ENCODE measurements at regions not wholly inside any gene's neighbourhood (a gene's known extent, or its start where the extent isn't known, plus 50 kb on each side); places are given as distances from the start of the nearest gene placed in this dataset.
"Not testable (repeated sequence)": the region's sequence is repeated elsewhere in the genome, so short reads cannot be mapped to it uniquely, and the experiment has no call there.

- no peak for TF ChIP-seq CTCF (IDR thresholded peaks at IDR 0.05)
- no peak for TF ChIP-seq POLR2A (IDR thresholded peaks at IDR 0.05)
- no peak for TF ChIP-seq POLR2AphosphoS5 (IDR thresholded peaks at IDR 0.05)
- TF ChIP-seq EP300 (IDR thresholded peaks at IDR 0.05), result no peak
These were observed 189.8 kb downstream of the C9orf50 start for GRCh38 chr9:129430940-129431643.

GRCh38 chr9:129428864-129429577, 191.9 kb downstream of the C9orf50 start:
- DNase-seq, result no peak
- no peaks in the 10 kb centered on the region for H3K9me3 ChIP-seq
- H3K4me3 ChIP-seq, result no peak overlapping the region
- H3K27ac ChIP-seq, result no peak overlapping the region
- WGBS, 2 donors, result 89% methylated on average over 8 to 9 of the region's 9 CpGs
- H3K27me3 ChIP-seq, result no peaks in the 10 kb centered on the region
- H3K36me3 ChIP-seq, result no peaks in the 10 kb centered on the region
- no peak for TF ChIP-seq CTCF (IDR thresholded peaks at IDR 0.05)
- no peak for TF ChIP-seq EP300 (IDR thresholded peaks at IDR 0.05)
- TF ChIP-seq POLR2A (IDR thresholded peaks at IDR 0.05), result no peak
- no peak for TF ChIP-seq POLR2AphosphoS5 (IDR thresholded peaks at IDR 0.05)
- peaks cover 0 to 3% (median 0%) of the 10 kb centered on the region in 4 donors for H3K4me1 ChIP-seq
- no peak for ATAC-seq (ENCODE audit: low FRiP score in 2 of 2)

More at GRCh38 chr9:129430940-129431643, 189.8 kb downstream of the C9orf50 start:
- no peaks in the 10 kb centered on the region for H3K36me3 ChIP-seq
- no peaks in the 10 kb centered on the region for H3K27me3 ChIP-seq
- WGBS, 2 donors, result 86 to 90% methylated on average over 18 of the region's 18 CpGs
- H3K9me3 ChIP-seq, result no peaks in the 10 kb centered on the region
- ATAC-seq (ENCODE audit: low FRiP score in 2 of 2) (no peak), DNase-seq (peak in 1 of 2 donors; percentile 61)
- peaks cover 0 to 3% (median 0%) of the 10 kb centered on the region in 4 donors for H3K4me1 ChIP-seq
- H3K4me3 ChIP-seq, result no peak overlapping the region
- H3K27ac ChIP-seq, result no peak overlapping the region

DNA sequence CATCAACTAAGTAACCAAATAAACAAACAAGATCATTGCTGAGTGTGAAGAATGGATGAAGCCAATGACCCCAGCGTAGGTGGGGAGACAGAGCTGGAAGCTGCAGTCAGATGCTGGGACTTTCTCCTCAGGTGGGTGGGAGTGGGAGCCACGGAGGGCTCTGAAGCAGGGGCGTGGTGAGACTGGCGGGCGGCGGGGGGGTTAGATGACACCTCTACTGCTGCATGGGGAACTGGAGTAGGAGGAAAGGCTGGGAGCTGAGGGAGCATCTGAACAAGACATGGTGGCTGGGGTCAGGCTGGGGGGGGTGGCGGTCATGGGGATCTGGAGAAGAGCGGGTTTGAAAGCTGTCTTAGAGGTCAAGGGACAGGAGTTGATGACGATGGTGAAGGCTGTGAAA, 193.8 kb downstream of the C9orf50 start:
- ATAC-seq (ENCODE audit: low FRiP score in 2 of 2) (no peak), DNase-seq (no peak)
- Histone ChIP-seq H3K4me1 (peaks cover 8 to 12% (median 8%) of the 10 kb centered on the region in 4 donors), H3K4me3 (no peak overlapping the region), H3K27ac (no peak overlapping the region), H3K27me3 (no peaks in the 10 kb centered on the region), H3K9me3 (no peaks in the 10 kb centered on the region), H3K36me3 (no peaks in the 10 kb centered on the region)
- 75 to 80% methylated on average over 9 of the region's 9 CpGs for WGBS, 2 donors
- no peak for TF ChIP-seq CTCF (IDR thresholded peaks at IDR 0.05)
- TF ChIP-seq POLR2AphosphoS5 (IDR thresholded peaks at IDR 0.05), result no peak
- TF ChIP-seq POLR2A (IDR thresholded peaks at IDR 0.05), result no peak
- no peak for TF ChIP-seq EP300 (IDR thresholded peaks at IDR 0.05)

DNA sequence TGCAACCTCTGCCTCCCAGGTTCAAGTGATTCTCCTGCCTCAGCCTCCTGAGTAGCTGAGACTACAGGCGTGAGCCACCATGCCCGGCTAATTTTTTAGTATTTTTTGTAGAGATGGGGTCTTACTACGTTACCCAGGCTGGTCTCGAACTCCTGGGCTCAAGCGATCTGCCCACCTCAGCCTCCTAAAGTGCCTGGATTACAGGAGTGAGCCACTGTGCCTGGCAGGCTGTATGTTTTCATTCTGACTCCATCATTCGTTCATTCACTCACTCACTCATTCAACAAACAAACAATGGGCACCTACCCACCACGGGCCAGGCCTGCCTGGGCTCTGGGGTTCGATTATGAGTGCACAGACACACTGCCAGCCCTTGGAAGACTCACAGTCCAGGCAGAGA, 197.1 kb downstream of the C9orf50 start:
- not testable (repeated sequence) for H3K27me3 ChIP-seq; ATAC-seq (ENCODE audit: low FRiP score in 2 of 2); H3K9me3 ChIP-seq; DNase-seq; H3K27ac ChIP-seq; H3K4me3 ChIP-seq; H3K36me3 ChIP-seq
- WGBS, 2 donors, result 89 to 92% methylated on average over 8 of the region's 8 CpGs
- H3K4me1 ChIP-seq, result peaks cover 8 to 13% (median 8%) of the 10 kb centered on the region in 4 donors

DNA sequence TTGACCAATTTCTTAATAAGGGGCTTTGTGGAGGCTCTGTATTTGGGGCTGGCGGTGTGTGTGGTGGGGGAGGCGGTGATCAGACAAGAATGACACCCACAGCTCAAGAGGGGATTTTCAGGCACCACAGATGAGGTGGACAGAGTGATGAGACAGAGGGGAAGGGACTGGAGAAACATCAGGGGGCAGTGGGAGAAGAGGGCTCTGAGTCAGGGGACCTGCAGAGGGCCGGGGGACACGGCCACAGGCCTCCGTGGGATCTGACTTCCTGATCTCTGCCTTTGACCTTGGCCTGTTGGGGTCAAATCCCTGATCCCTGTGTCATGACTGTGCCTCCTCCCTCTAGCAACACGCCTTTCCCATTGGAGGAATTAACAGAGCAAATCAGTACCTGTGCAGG, 197.7 kb downstream of the C9orf50 start:
- no peaks in the 10 kb centered on the region for H3K36me3 ChIP-seq
- peak overlapping the region in 1 of 4 donors; percentile 9 for H3K27ac ChIP-seq
- no peak overlapping the region for H3K4me3 ChIP-seq
- ATAC-seq (ENCODE audit: low FRiP score in 2 of 2), result no peak
- no peaks in the 10 kb centered on the region for H3K27me3 ChIP-seq
- H3K4me1 ChIP-seq, result peaks cover 8 to 13% (median 8%) of the 10 kb centered on the region in 4 donors
- no peaks in the 10 kb centered on the region for H3K9me3 ChIP-seq
- TF ChIP-seq CTCF (IDR thresholded peaks at IDR 0.05) (no peak), POLR2AphosphoS5 (IDR thresholded peaks at IDR 0.05) (no peak)
- no peak for DNase-seq
- WGBS, 2 donors, result 59 to 72% methylated on average over 6 of the region's 6 CpGs
